GM10248 (cell line): ENCODE measurements at regions not wholly inside any gene's neighbourhood (a gene's known extent, or its start where the extent isn't known, plus 50 kb on each side); places are given as distances from the start of the nearest gene placed in this dataset.

Experiments used
- CTCF ChIA-PET: fragments of 300-600 bp; sonication (Branson Sonifier 250); formaldehyde crosslinking; extraction: SDS; loops from one replicate; lab custom pipeline; 2021; ENCODE audit warnings: antibody characterized with exemption; lab: Yijun Ruan, JAX
- POLR2A ChIA-PET: fragments of 350-650 bp; sonication (Branson Sonifier 250); formaldehyde crosslinking; extraction: SDS; loops from one replicate; lab custom pipeline; 2020; ENCODE audit warnings: antibody characterized with exemption; lab: Yijun Ruan, JAX
- DNase-seq: peaks from one replicate; pipeline ENCODE4 v3.0.0; 2012; ENCODE audit errors: extremely low spot score
- TF ChIP-seq, protein P1 (sequence below): IDR thresholded peaks from 2 replicates; pipeline ENCODE4 v1.5.1; 2012; ENCODE audit warnings: mild to moderate bottlenecking, low read depth; ENCODE audit errors: extremely low read depth, missing control alignments, control extremely low read depth

DNA sequence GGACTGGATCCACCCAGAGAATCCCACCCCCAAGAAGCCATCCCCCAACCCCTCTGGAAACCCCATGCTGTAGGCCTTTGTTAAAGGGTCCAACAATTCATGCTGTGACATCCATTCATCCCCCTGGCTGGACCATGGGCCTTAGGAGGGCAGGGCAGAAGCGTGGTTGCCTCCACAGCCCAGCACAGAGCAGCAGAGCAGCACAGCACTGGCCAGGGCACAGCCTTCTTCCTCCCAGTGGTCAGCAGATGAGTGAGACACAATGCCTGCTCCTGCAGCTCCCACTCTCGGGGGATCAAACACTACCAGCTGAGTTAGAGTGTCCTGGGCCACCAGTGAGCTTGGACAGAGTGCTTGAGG, 84.5 kb upstream of the LINC01488 start:
- DNase-seq = no peak
- POLR2A ChIA-PET = no interaction called here
- TF ChIP-seq, protein P1, sequence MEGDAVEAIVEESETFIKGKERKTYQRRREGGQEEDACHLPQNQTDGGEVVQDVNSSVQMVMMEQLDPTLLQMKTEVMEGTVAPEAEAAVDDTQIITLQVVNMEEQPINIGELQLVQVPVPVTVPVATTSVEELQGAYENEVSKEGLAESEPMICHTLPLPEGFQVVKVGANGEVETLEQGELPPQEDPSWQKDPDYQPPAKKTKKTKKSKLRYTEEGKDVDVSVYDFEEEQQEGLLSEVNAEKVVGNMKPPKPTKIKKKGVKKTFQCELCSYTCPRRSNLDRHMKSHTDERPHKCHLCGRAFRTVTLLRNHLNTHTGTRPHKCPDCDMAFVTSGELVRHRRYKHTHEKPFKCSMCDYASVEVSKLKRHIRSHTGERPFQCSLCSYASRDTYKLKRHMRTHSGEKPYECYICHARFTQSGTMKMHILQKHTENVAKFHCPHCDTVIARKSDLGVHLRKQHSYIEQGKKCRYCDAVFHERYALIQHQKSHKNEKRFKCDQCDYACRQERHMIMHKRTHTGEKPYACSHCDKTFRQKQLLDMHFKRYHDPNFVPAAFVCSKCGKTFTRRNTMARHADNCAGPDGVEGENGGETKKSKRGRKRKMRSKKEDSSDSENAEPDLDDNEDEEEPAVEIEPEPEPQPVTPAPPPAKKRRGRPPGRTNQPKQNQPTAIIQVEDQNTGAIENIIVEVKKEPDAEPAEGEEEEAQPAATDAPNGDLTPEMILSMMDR = no peak
- CTCF ChIA-PET = no interaction called here

DNA sequence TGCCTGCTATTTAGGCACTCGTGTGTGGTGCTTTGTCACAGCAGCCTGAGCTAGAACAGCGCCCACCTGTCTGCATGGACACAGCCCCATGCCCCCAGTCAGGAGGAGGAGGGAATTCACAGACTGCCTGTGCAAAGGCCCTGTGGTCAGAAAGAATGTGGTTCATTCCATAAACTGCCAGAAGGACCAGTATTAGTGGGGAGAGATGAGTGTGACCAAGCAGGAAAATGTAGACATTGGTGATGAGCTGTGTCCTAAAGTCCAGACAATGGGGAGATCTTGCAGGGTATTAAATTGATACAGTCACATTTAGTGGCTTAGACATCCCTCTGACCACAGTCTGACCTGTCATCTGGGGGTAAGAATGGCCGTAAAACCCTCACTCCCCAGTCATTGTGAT, 83.7 kb upstream of the LINC01488 start:
- CTCF ChIA-PET = no interaction called here
- POLR2A ChIA-PET = no interaction called here

DNA sequence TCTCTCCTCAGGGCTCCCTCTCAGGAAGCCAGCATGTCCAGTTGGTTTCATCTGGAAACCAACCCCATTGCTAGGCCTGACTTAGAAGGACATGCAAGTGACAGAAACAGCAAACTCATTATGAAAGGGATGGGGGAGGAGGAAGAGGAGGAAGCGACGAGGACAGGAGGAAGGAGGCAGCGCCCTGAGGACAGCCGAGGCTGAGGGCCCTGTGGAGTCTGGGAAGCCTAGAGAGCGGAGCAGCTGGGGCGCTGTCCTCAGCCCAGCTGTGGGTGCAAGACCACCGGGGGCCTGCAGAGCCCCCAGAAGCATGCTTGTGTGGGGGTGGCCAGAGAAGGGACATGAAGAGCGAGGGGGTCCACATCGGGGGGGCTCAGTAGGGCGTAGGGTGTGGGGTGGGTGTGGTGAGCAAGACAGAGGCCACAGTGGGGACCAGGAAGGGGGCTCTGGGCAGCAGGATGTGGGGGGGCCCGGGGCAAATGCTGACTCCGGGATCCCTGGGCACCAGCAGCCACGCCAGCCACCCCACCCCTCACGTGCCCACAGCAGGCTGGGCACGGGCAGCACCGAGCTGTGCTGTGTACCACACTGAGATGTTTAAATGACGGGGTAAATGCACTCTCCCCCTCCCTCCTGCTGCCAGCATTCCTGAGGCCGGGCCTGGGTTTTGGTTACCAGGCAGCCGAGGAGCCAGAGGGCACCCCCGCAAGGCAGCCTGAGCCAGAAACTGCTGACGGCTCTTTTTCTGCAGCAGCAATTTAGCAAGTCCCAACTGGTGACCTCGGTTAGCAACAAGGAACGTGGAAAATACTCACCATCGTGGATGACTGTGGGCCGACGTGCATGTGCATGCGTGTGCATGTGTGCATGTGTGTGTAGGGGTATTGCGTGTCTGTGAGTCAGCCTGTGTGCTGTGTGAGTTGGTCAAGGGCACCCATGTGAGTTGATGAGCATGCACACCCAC, 82.7 kb upstream of the LINC01488 start:
- CTCF ChIA-PET = no interaction called here
- DNase-seq = no peak
- POLR2A ChIA-PET = no interaction called here
- TF ChIP-seq, protein P1 = no peak

More for the DNA sequence above, 83.7 kb upstream of the LINC01488 start:
- no peak for DNase-seq
- TF ChIP-seq, protein P1 = no peak

DNA sequence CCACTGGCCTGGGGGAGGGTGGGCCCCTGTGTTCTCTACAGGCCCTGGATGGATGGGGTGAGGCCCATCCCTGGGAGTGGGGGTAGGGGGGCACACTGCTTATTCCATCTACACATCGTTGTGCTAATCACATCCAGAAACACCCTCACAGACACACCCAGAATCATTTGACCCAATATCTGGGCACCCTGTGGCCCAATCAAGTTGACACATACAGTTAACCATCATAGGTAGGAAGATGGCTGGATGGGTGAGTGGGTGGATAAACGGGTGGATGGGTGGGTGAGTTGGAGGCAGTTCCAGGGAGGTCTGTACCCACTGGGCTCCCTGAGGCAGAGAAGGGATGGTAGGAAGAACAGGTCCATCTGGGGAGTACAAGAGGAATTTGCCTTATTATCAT, 81.3 kb upstream of the LINC01488 start:
- TF ChIP-seq, protein P1 = no peak
- ChIA-PET CTCF (no interaction called here), POLR2A (no interaction called here)
- no peak for DNase-seq

DNA sequence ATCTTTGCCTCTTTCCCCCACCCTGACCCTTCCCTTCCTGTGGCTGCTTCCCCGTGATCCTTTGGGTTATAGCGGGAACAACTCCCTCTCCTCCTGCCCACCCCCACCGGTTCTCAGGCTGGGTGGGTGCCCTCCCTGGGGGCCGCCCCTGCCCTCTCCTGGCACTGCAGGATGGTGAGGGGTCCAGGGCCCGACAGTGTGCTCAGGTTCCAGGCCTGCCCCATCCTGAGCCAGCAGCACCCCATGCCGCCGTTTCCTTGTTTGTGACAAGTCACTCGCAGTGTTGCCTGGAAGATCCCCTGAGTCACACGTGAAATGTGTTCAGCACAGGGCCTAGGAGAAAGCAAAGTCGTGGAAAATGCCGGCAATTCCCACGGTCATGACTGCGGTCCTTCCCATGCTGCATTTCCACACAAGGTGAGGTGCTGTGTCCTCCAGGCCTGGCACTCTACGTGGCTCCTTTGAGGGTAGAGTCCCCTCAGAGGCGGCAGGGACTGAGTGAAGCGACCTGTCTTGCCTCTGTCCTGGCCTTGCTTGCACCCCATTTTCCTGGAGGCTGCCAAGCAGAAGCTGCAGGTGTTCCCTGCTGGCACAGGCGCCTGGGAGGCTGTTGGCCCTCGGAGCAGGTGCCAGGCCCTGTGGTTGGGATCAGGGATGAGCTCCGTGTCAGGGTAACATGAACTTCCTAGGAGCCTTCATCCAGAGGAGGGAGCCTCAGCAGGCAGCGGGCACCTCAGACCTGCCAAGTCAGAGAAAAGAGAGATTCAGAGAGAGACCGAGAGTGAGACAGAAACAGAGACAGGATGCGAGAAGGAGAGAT, 80.5 kb upstream of the LINC01488 start:
- POLR2A ChIA-PET = no interaction called here
- TF ChIP-seq, protein P1 = no peak
- no peak for DNase-seq
- CTCF ChIA-PET = no interaction called here

DNA sequence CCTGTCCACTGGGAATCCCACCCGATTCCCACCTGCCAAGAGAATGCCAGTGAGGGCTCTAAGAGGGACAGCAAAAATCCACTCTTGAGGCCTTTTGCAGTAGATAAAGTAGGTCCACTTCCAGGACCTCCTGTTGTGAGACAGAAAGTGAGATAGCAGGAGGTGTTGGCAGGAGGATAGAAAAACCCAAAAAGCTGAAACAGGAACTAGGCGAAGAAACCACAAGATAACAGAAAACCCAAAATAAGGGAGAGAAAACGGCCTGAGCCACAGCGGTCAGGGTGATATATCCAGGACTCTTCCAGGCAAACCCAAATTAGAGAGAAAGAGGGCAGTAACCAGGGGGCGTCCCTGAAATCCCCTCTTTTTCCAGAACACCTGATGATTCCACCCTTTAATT, 79.7 kb upstream of the LINC01488 start:
- DNase-seq = no peak
- ChIA-PET CTCF (no interaction called here), POLR2A (no interaction called here)
- TF ChIP-seq, protein P1 = no peak
